Cardiac fibroblast (primary cell): ENCODE measurements at regions not wholly inside any gene's neighbourhood (a gene's known extent, or its start where the extent isn't known, plus 50 kb on each side); places are given as distances from the start of the nearest gene placed in this dataset.

Experiments used
- DNase-seq, 2 donors: peaks; one replicate each; pipeline versions ENCODE4 v3.0.0 to v3.0.0-alpha.2; 2010; ENCODE audit warnings: low read depth in 2 of 2
- H3K4me3 ChIP-seq, 2 donors: replicated peaks in 1 of 2; 1 replicate in 1 of 2; 2 replicates in 1 of 2; pipeline ENCODE4 v1.5.1; 2011; ENCODE audit warnings: low read depth in 2 of 2, low read length in 2 of 2, mild to moderate bottlenecking in 2 of 2, moderate library complexity in 1 of 2
- CTCF ChIP-seq: IDR thresholded peaks from one replicate; pipeline ENCODE4 v1.5.1; 2011; ENCODE audit warnings: low read depth, mild to moderate bottlenecking, low read length, inconsistent platforms

GRCh38 chr10:91724933-91725332 lies 73.3 kb upstream of the TNKS2 start:
- H3K4me3 ChIP-seq, result no peak overlapping the region
- no peak for TF ChIP-seq CTCF
- no peak for DNase-seq

GRCh38 chr10:91713461-91714072 lies 80.7 kb upstream of the PPP1R3C start:
- no peak overlapping the region for H3K4me3 ChIP-seq
- no peak for TF ChIP-seq CTCF
- DNase-seq, result no peak

GRCh38 chr10:91711885-91712680 lies 79.2 kb upstream of the PPP1R3C start:
- DNase-seq, result no peak
- TF ChIP-seq CTCF, result no peak
- no peak overlapping the region for H3K4me3 ChIP-seq

- no peak for TF ChIP-seq CTCF
- H3K4me3 ChIP-seq, result no peak overlapping the region
- DNase-seq, result peak; percentile 31 to 44
These were observed 76.5 kb upstream of the PPP1R3C start for GRCh38 chr10:91709394-91709798.

GRCh38 chr10:91708174-91708861 lies 75.4 kb upstream of the PPP1R3C start:
- no peak for TF ChIP-seq CTCF
- peak in 1 of 2 donors; percentile 7 for DNase-seq
- H3K4me3 ChIP-seq, result no peak overlapping the region

- no peak for DNase-seq
- no peak overlapping the region for H3K4me3 ChIP-seq
- no peak for TF ChIP-seq CTCF
These were observed 74.4 kb upstream of the PPP1R3C start for GRCh38 chr10:91707236-91707635.
